Endodermal cell (in vitro differentiated cells): ENCODE measurements at regions not wholly inside any gene's neighbourhood (a gene's known extent, or its start where the extent isn't known, plus 50 kb on each side); places are given as distances from the start of the nearest gene placed in this dataset.

Source experiments
- DNase-seq: peaks from one replicate; pipeline ENCODE4 v3.0.0-alpha.2; 2017
- H3K27ac ChIP-seq: 2 replicates; pipeline ENCODE4 v1.5.1; 2013; ENCODE audit warnings: mild to moderate bottlenecking, low read depth, low read length, moderate library complexity
- H3K27me3 ChIP-seq: 2 replicates; pipeline ENCODE4 v1.6.1; 2013; ENCODE audit warnings: mild to moderate bottlenecking, low read length, moderate library complexity; ENCODE audit not compliant: insufficient read depth, control insufficient read depth, poor library complexity, severe bottlenecking
- H3K36me3 ChIP-seq: 2 replicates; pipeline ENCODE4 v1.7.0; 2013; ENCODE audit warnings: mild to moderate bottlenecking, low read length, moderate library complexity; ENCODE audit not compliant: control insufficient read depth, insufficient read depth
- H3K4me1 ChIP-seq: one replicate; pipeline ENCODE4 v1.7.0; 2013; ENCODE audit warnings: low read length; ENCODE audit not compliant: control insufficient read depth, insufficient read depth
- H3K4me3 ChIP-seq: 2 replicates; pipeline ENCODE4 v1.5.1; 2013; ENCODE audit warnings: mild to moderate bottlenecking, low read length, moderate library complexity
- H3K9ac ChIP-seq: 2 replicates; pipeline ENCODE4 v1.6.1; 2013; ENCODE audit warnings: mild to moderate bottlenecking, low read length, moderate library complexity; ENCODE audit not compliant: poor library complexity, severe bottlenecking; ENCODE audit errors: extremely low read depth
- H3K9me3 ChIP-seq: 2 replicates; pipeline ENCODE4 v1.6.1; 2013; ENCODE audit warnings: mild to moderate bottlenecking, low read length, moderate library complexity; ENCODE audit not compliant: control insufficient read depth
- H3K27ac Mint-ChIP-seq: 2 replicates; pipeline ENCODE4 v1.8.0; 2020; ENCODE audit warnings: mixed read lengths
- H3K27me3 Mint-ChIP-seq: 2 replicates; pipeline ENCODE4 v1.8.0; 2021; ENCODE audit warnings: mild to moderate bottlenecking, mixed read lengths; ENCODE audit not compliant: insufficient read depth
- H3K36me3 Mint-ChIP-seq: 2 replicates; pipeline ENCODE4 v1.8.0; 2020; ENCODE audit warnings: low read depth, mixed read lengths
- H3K4me1 Mint-ChIP-seq: 2 replicates; pipeline ENCODE4 v1.8.0; 2020; ENCODE audit warnings: mixed read lengths
- H3K4me3 Mint-ChIP-seq: 2 replicates; pipeline ENCODE4 v1.8.0; 2020; ENCODE audit warnings: mild to moderate bottlenecking, moderate library complexity, mixed read lengths
- H3K9me3 Mint-ChIP-seq: 2 replicates; pipeline ENCODE4 v1.8.0; 2020; ENCODE audit warnings: mild to moderate bottlenecking, mixed read lengths
- CTCF ChIP-seq: fragments of 200-600 bp; sonication (generic); conservative IDR thresholded peaks from 2 replicates; pipeline ENCODE4 v1.5.0; 2021; ENCODE audit warnings: antibody characterized with exemption, mild to moderate bottlenecking
- WGBS, 2 experiments: methylation state at CpG; one replicate each; pipeline versions ENCODE4 v1.1.5 to v1.1.7; 2013; ENCODE audit warnings: missing lambda C conversion rate in 2 of 2, mixed read lengths in 1 of 2; ENCODE audit not compliant: insufficient coverage in 1 of 2, insufficient read length in 1 of 2; 5-methylcytosine and 5-hydroxymethylcytosine counted together

- H3K4me1 ChIP-seq, result peaks cover 23% of the 10 kb centered on the region
- no peak overlapping the region for H3K27ac ChIP-seq
- no peak overlapping the region for H3K4me3 Mint-ChIP-seq
- H3K9me3 Mint-ChIP-seq, result no peaks in the 10 kb centered on the region
- H3K4me3 ChIP-seq, result no peak overlapping the region
- no peaks in the 10 kb centered on the region for H3K27me3 Mint-ChIP-seq
- DNase-seq, result no peak
- H3K4me1 Mint-ChIP-seq, result peaks cover 62% of the 10 kb centered on the region
- no peaks in the 10 kb centered on the region for H3K36me3 Mint-ChIP-seq
- no peaks in the 10 kb centered on the region for H3K36me3 ChIP-seq
- peak overlapping the region; percentile 70 for H3K27ac Mint-ChIP-seq
- 65 to 88% methylated on average over 2 to 10 of the region's 10 CpGs for WGBS, 2 experiments
- no peaks in the 10 kb centered on the region for H3K27me3 ChIP-seq
- no peaks in the 10 kb centered on the region for H3K9me3 ChIP-seq
- H3K9ac ChIP-seq, result no peak overlapping the region
- no peak for TF ChIP-seq CTCF
Observed at GRCh38 chr4:27595571-27596360, 735.1 kb downstream of the STIM2 start.

- Mint-ChIP-seq H3K36me3 (peaks cover 6% of the 10 kb centered on the region), H3K4me3 (no peak overlapping the region), H3K9me3 (peaks cover 8% of the 10 kb centered on the region), H3K4me1 (peaks cover 34% of the 10 kb centered on the region), H3K27ac (no peak overlapping the region), H3K27me3 (no peaks in the 10 kb centered on the region)
- H3K9me3 ChIP-seq, result peaks cover 9% of the 10 kb centered on the region
- H3K4me1 ChIP-seq, result peaks cover 16% of the 10 kb centered on the region
- no peaks in the 10 kb centered on the region for H3K27me3 ChIP-seq
- no peak for DNase-seq
- H3K27ac ChIP-seq, result no peak overlapping the region
- no peaks in the 10 kb centered on the region for H3K36me3 ChIP-seq
- no peak for TF ChIP-seq CTCF
- no peak overlapping the region for H3K9ac ChIP-seq
- H3K4me3 ChIP-seq, result no peak overlapping the region
Observed at GRCh38 chr4:27602172-27602571, 741.5 kb downstream of the STIM2 start.

- Histone ChIP-seq H3K4me3 (peak overlapping the region; percentile 16), H3K9me3 (peaks cover 9% of the 10 kb centered on the region), H3K9ac (no peak overlapping the region), H3K36me3 (no peaks in the 10 kb centered on the region), H3K27ac (no peak overlapping the region), H3K27me3 (no peaks in the 10 kb centered on the region), H3K4me1 (peaks cover 16% of the 10 kb centered on the region)
- DNase-seq, result no peak
- TF ChIP-seq CTCF, result no peak
- peaks cover 8% of the 10 kb centered on the region for H3K9me3 Mint-ChIP-seq
- no peak overlapping the region for H3K4me3 Mint-ChIP-seq
- peaks cover 26% of the 10 kb centered on the region for H3K4me1 Mint-ChIP-seq
- no peak overlapping the region for H3K27ac Mint-ChIP-seq
- peaks cover 6% of the 10 kb centered on the region for H3K36me3 Mint-ChIP-seq
- WGBS, 2 experiments, result 81 to 91% methylated on average over 3 of the region's 3 CpGs
- no peaks in the 10 kb centered on the region for H3K27me3 Mint-ChIP-seq
Observed at GRCh38 chr4:27604692-27605091, 744.1 kb downstream of the STIM2 start.
